Thyroid gland (tissue), 4 donors: ENCODE measurements at regions not wholly inside any gene's neighbourhood (a gene's known extent, or its start where the extent isn't known, plus 50 kb on each side); places are given as distances from the start of the nearest gene placed in this dataset.

ENCODE experiments used
- DNase-seq, 2 donors: peaks; one replicate each; pipeline ENCODE4 v3.0.0-alpha.2; 2019
- H3K27ac ChIP-seq, 3 donors: fragments of 200-600 bp; sonication (generic); 1 replicate in 2 of 3; 2 replicates in 1 of 3; pipeline ENCODE4 v1.5.1; 2016 to 2019; ENCODE audit warnings: mild to moderate bottlenecking in 1 of 3, moderate library complexity in 1 of 3
- H3K27me3 ChIP-seq: fragments of 200-600 bp; sonication (generic); one replicate; pipeline ENCODE4 v1.5.1; 2019
- H3K36me3 ChIP-seq, 2 donors: fragments of 200-600 bp; sonication (generic); one replicate each; pipeline ENCODE4 v1.5.1; 2016 to 2019
- H3K4me1 ChIP-seq, 2 donors: fragments of 200-600 bp; sonication (generic); one replicate each; pipeline ENCODE4 v1.5.1; 2017 to 2019
- H3K4me3 ChIP-seq, 3 donors: fragments of 200-600 bp; sonication (generic); replicated peaks in 1 of 3; 1 replicate in 2 of 3; 2 replicates in 1 of 3; pipeline ENCODE4 v1.5.1; 2016; ENCODE audit warnings: mild to moderate bottlenecking in 1 of 3
- H3K9me3 ChIP-seq: fragments of 200-600 bp; sonication (generic); one replicate; pipeline ENCODE4 v1.5.1; 2017
- POLR2A ChIP-seq, 2 donors: fragments of 450-650 bp; IDR thresholded peaks; one replicate each; pipeline ENCODE4 v1.6.1; 2017; ENCODE audit warnings: antibody characterized with exemption in 2 of 2, mild to moderate bottlenecking in 2 of 2, moderate library complexity in 1 of 2
- WGBS, 2 donors: methylation state at CpG; one replicate each; pipeline ENCODE4 v1.1.5; 2017; 5-methylcytosine and 5-hydroxymethylcytosine counted together
- intact Hi-C: fragments of 100-400 bp; cut with DNase I; formaldehyde crosslinking; loops from one replicate; pipeline ENCODE4 v1.15.1; 2023
- TF ChIP-seq, protein P1 (sequence below), 6 experiments: fragments of 200-600 bp in 3 of 6; fragments of 450-650 bp in 3 of 6; sonication (generic) in 3 of 6; IDR thresholded peaks; one replicate each; pipeline ENCODE4 v1.5.1; 2016 to 2019; ENCODE audit warnings: antibody characterized with exemption in 6 of 6, mild to moderate bottlenecking in 2 of 6, inconsistent platforms in 1 of 6, moderate library complexity in 1 of 6

- Histone ChIP-seq H3K9me3 (no peaks in the 10 kb centered on the region), H3K36me3 (no peaks in the 10 kb centered on the region), H3K27ac (no peak overlapping the region), H3K4me1 (no peaks in the 10 kb centered on the region), H3K4me3 (no peak overlapping the region), H3K27me3 (no peaks in the 10 kb centered on the region)
- no peak for DNase-seq
- TF ChIP-seq POLR2A (IDR thresholded peaks at IDR 0.05), result no peak
- TF ChIP-seq, protein P1, sequence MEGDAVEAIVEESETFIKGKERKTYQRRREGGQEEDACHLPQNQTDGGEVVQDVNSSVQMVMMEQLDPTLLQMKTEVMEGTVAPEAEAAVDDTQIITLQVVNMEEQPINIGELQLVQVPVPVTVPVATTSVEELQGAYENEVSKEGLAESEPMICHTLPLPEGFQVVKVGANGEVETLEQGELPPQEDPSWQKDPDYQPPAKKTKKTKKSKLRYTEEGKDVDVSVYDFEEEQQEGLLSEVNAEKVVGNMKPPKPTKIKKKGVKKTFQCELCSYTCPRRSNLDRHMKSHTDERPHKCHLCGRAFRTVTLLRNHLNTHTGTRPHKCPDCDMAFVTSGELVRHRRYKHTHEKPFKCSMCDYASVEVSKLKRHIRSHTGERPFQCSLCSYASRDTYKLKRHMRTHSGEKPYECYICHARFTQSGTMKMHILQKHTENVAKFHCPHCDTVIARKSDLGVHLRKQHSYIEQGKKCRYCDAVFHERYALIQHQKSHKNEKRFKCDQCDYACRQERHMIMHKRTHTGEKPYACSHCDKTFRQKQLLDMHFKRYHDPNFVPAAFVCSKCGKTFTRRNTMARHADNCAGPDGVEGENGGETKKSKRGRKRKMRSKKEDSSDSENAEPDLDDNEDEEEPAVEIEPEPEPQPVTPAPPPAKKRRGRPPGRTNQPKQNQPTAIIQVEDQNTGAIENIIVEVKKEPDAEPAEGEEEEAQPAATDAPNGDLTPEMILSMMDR (IDR thresholded peaks at IDR 0.05), result no peak
- intact Hi-C loops, result no loop called here
- 61 to 66% methylated on average over 6 of the region's 6 CpGs for WGBS, 2 donors
Measured at GRCh38 chr20:56723331-56723730, 94.2 kb downstream of the TFAP2C start.

DNA sequence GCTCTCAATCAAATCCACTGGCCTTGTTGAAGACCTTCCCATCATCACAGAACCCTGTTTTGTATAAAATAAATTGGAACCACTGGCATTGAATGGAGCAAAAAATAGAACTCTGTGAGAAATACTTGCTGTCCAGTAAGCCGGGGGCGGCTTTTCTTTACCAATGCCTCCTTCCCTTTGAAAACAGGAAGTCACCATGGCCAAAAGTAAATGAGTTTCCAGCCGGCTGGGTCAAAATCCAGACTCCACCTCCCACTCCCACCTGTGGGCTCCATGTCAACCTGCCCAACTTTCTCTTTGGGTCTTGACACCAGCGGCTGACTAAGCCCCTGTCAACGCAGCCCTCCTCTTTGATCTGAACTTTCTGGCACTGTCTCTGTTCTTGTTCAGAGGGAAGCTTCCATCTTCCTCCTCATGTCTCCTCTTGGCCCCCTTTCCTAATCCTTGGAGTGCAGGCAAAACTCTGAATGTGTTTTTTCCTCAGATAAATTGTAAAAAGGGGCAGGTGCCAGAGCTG is 95.2 kb downstream of the TFAP2C start:
- H3K27ac ChIP-seq, result no peak overlapping the region
- H3K4me1 ChIP-seq, result no peaks in the 10 kb centered on the region
- H3K9me3 ChIP-seq, result no peaks in the 10 kb centered on the region
- no peak overlapping the region for H3K4me3 ChIP-seq
- WGBS, 2 donors, result 62 to 73% methylated on average over 5 of the region's 5 CpGs
- intact Hi-C loops, result no loop called here
- DNase-seq, result no peak
- no peaks in the 10 kb centered on the region for H3K36me3 ChIP-seq
- TF ChIP-seq POLR2A (IDR thresholded peaks at IDR 0.05), result no peak
- TF ChIP-seq, protein P1 (IDR thresholded peaks at IDR 0.05), result no peak
- H3K27me3 ChIP-seq, result no peaks in the 10 kb centered on the region

DNA sequence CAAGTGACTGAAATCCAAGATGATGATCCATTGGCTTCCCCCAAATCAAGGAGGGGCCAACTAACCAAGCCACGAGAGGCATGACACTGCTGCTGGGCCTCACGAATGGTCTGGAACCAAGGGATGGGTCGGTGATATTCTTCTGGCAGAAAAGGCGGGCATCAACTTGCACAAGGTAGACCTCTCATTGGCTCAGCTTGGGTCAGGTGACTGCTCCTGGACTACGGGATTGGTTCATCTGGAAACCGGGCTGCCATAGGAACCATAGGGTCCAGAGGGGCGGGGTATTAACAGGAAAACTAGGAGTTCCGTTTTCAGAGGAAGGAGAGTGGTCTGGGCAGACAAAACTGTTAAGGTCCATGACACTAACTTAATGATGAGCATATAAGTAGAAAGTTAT is 100.9 kb downstream of the TFAP2C start:
- no peak overlapping the region for H3K27ac ChIP-seq
- TF ChIP-seq, protein P1 (IDR thresholded peaks at IDR 0.05), result no peak
- no peak for TF ChIP-seq POLR2A (IDR thresholded peaks at IDR 0.05)
- WGBS, 2 donors, result 88 to 96% methylated on average over 8 of the region's 8 CpGs

DNA sequence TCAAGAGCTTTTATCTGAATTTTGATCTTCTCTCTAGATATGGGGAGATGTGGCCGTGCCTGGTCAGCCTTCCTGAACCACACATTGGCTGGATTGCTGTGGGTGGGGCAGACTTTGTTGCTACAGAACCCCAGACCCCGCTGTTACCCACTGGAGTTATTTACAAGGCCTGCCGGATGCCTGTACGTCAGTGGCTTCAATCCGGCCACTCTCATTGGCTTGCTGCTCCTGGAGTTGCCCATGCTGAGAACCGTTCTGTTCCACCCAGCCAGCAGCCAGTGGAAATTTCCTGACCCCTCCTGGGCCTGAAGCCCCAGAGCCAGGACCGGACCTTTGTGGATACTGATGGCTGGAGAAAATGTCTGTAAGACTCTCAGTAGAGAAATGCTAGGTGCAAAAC is 101.9 kb downstream of the TFAP2C start:
- TF ChIP-seq, protein P1 (IDR thresholded peaks at IDR 0.05), result no peak
- TF ChIP-seq POLR2A (IDR thresholded peaks at IDR 0.05), result no peak
- 74 to 76% methylated on average over 5 to 7 of the region's 7 CpGs for WGBS, 2 donors
- no peak for DNase-seq
- Histone ChIP-seq H3K9me3 (no peaks in the 10 kb centered on the region), H3K36me3 (no peaks in the 10 kb centered on the region), H3K27me3 (no peaks in the 10 kb centered on the region), H3K4me3 (no peak overlapping the region), H3K27ac (no peak overlapping the region), H3K4me1 (no peaks in the 10 kb centered on the region)
- intact Hi-C loops, result no loop called here

More for the DNA sequence above, 100.9 kb downstream of the TFAP2C start:
- no peak for DNase-seq
- Histone ChIP-seq H3K4me1 (no peaks in the 10 kb centered on the region), H3K4me3 (no peak overlapping the region), H3K27me3 (no peaks in the 10 kb centered on the region), H3K9me3 (no peaks in the 10 kb centered on the region), H3K36me3 (no peaks in the 10 kb centered on the region)
- intact Hi-C loops, result no loop called here

DNA sequence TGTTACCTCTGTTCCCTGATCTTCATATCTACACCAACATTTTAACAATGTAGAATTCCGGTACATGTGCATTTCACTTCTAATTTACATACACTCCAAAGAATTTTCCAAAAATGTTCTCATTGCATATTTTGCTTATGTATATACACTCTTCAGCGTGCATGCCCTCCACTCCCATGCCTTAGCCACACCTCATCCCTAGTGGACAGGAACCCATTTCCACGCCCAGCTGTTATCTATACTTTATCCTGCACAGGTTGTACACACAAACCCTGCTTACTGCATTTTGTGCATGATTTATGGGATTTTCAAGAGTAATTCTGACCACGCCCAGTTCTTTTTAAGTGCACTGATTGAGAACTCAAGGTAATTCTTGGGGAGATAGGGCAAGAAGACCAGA is 102.4 kb downstream of the TFAP2C start:
- intact Hi-C loops, result no loop called here

More for the DNA sequence above, 102.4 kb downstream of the TFAP2C start:
- no peak for DNase-seq
- H3K27me3 ChIP-seq, result no peaks in the 10 kb centered on the region
- no peak overlapping the region for H3K4me3 ChIP-seq
- TF ChIP-seq, protein P1 (IDR thresholded peaks at IDR 0.05), result no peak
- no peak for TF ChIP-seq POLR2A (IDR thresholded peaks at IDR 0.05)
- no peak overlapping the region for H3K27ac ChIP-seq
- H3K4me1 ChIP-seq, result no peaks in the 10 kb centered on the region
- no peaks in the 10 kb centered on the region for H3K36me3 ChIP-seq
- H3K9me3 ChIP-seq, result no peaks in the 10 kb centered on the region
- WGBS, 2 donors, result 94 to 100% methylated on average over 4 of the region's 4 CpGs
